ENCODE measurements at regions not wholly inside any gene's neighbourhood (a gene's known extent, or its start where the extent isn't known, plus 50 kb on each side); places are given as distances from the start of the nearest gene placed in this dataset.

GRCh38 chr2:121159291-121160071 is 125.5 kb downstream of the TFCP2L1 start:
- CTCF ChIA-PET, result interaction anchor here (1.3 kb wide), 2 partner anchors 8 to 50 kb away, joined by 3 to 5 read pairs; no protein-coding TSS in a partner anchor
- TF ChIP-seq BHLHE40 (IDR thresholded peaks at IDR 0.05; ENCODE audit: borderline replicate concordance), result no peak
- TF ChIP-seq HDGF (IDR thresholded peaks at IDR 0.05; ENCODE audit: borderline replicate concordance), result no peak
- TF ChIP-seq, protein P1, sequence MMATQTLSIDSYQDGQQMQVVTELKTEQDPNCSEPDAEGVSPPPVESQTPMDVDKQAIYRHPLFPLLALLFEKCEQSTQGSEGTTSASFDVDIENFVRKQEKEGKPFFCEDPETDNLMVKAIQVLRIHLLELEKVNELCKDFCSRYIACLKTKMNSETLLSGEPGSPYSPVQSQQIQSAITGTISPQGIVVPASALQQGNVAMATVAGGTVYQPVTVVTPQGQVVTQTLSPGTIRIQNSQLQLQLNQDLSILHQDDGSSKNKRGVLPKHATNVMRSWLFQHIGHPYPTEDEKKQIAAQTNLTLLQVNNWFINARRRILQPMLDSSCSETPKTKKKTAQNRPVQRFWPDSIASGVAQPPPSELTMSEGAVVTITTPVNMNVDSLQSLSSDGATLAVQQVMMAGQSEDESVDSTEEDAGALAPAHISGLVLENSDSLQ (IDR thresholded peaks at IDR 0.05), result no peak
- TF ChIP-seq ARNT (IDR thresholded peaks at IDR 0.05), result no peak
- no peak for TF ChIP-seq SUZ12 (IDR thresholded peaks at IDR 0.05)
- TF ChIP-seq FOXK2 (IDR thresholded peaks at IDR 0.05), result no peak
- TF ChIP-seq ZNF384 (IDR thresholded peaks at IDR 0.05), result no peak
- no peak for TF ChIP-seq CTBP1 (IDR thresholded peaks at IDR 0.05; ENCODE audit: borderline replicate concordance)
- no peak for TF ChIP-seq SP1 (IDR thresholded peaks at IDR 0.05)
- TF ChIP-seq L3MBTL2 (conservative IDR thresholded peaks at IDR 0.05), result no peak
- TF ChIP-seq TARDBP (IDR thresholded peaks at IDR 0.05), result no peak
- no peak for TF ChIP-seq ELF4 (IDR thresholded peaks at IDR 0.05)
- TF ChIP-seq FOXA1 (IDR thresholded peaks at IDR 0.05), result no peak
- DNase-seq (ENCODE audit: extremely low spot score), result no peak
- POLR2A ChIA-PET, result no interaction called here

DNA sequence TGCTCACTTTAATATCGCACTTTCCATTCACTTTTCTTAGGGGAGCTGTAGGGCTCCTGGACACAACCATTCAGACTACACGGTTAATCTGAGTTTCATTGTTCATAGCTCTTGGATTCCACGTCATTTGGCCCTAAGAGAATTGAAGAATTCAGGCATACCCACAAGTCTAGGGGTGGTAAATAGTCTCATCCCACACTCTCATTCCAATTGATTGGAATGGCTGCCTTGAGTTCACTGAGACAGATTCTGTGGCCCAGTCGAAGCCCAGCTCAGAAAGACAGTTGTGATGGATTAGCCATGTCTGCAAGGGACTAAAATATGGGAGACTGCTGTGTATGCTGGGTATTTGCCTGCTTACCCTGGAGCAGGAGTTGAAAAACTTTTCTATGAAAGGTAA is 124.6 kb downstream of the TFCP2L1 start:
- ChIA-PET CTCF (interaction anchor here (1.3 kb wide), 2 partner anchors 9 to 49 kb away, joined by 3 to 5 read pairs; no protein-coding TSS in a partner anchor), POLR2A (no interaction called here)
- no peak for TF ChIP-seq FOXK2 (IDR thresholded peaks at IDR 0.05)
- TF ChIP-seq SP1 (IDR thresholded peaks at IDR 0.05), result no peak
- no peak for TF ChIP-seq BHLHE40 (IDR thresholded peaks at IDR 0.05; ENCODE audit: borderline replicate concordance)
- TF ChIP-seq ELF4 (IDR thresholded peaks at IDR 0.05), result no peak
- no peak for TF ChIP-seq SUZ12 (IDR thresholded peaks at IDR 0.05)
- no peak for TF ChIP-seq ARNT (IDR thresholded peaks at IDR 0.05)
- no peak for TF ChIP-seq CTBP1 (IDR thresholded peaks at IDR 0.05; ENCODE audit: borderline replicate concordance)
- TF ChIP-seq, protein P1 (IDR thresholded peaks at IDR 0.05), result no peak
- no peak for TF ChIP-seq ZNF384 (IDR thresholded peaks at IDR 0.05)
- TF ChIP-seq FOXM1 (IDR thresholded peaks at IDR 0.05; ENCODE audit: borderline replicate concordance), result no peak
- TF ChIP-seq LEF1 (IDR thresholded peaks at IDR 0.05; ENCODE audit: borderline replicate concordance), result no peak
- no peak for TF ChIP-seq HDGF (IDR thresholded peaks at IDR 0.05; ENCODE audit: borderline replicate concordance)
- no peak for TF ChIP-seq L3MBTL2 (conservative IDR thresholded peaks at IDR 0.05)
- TF ChIP-seq NFRKB (IDR thresholded peaks at IDR 0.05), result no peak
- no peak for TF ChIP-seq TARDBP (IDR thresholded peaks at IDR 0.05)
- DNase-seq (ENCODE audit: extremely low spot score), result no peak

DNA sequence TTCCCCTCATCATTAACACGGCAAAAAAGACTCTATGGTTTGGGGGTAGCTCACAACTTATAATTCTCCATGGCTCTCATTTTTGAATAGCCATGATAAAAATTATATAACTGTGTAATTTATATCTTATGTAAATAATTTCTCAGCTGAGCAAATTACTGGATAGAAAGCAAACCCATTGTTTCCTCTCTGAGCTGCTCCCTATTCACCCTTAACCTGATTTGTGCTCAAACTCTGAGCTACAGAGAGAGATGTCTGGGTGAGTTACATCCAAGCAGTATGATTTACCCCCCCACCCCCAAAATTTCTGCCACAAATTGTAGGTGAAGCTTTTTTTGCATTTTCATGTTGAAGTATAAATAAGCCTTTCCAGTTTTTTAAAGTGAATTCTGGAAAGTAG is 123.7 kb downstream of the TFCP2L1 start:
- CTCF ChIA-PET, result no interaction called here
- TF ChIP-seq CTBP1 (IDR thresholded peaks at IDR 0.05; ENCODE audit: borderline replicate concordance) (no peak), ELF4 (IDR thresholded peaks at IDR 0.05) (no peak), FOXM1 (IDR thresholded peaks at IDR 0.05; ENCODE audit: borderline replicate concordance) (no peak), SP1 (IDR thresholded peaks at IDR 0.05) (no peak), ZNF384 (IDR thresholded peaks at IDR 0.05) (no peak), ARNT (IDR thresholded peaks at IDR 0.05) (no peak), BHLHE40 (IDR thresholded peaks at IDR 0.05; ENCODE audit: borderline replicate concordance) (no peak), LEF1 (IDR thresholded peaks at IDR 0.05; ENCODE audit: borderline replicate concordance) (no peak), HDGF (IDR thresholded peaks at IDR 0.05; ENCODE audit: borderline replicate concordance) (no peak), FOXA1 (IDR thresholded peaks at IDR 0.05) (no peak), NFRKB (IDR thresholded peaks at IDR 0.05) (no peak), FOXK2 (IDR thresholded peaks at IDR 0.05) (no peak), L3MBTL2 (conservative IDR thresholded peaks at IDR 0.05) (no peak), SUZ12 (IDR thresholded peaks at IDR 0.05) (no peak), TARDBP (IDR thresholded peaks at IDR 0.05) (no peak)
- TF ChIP-seq, protein P1 (IDR thresholded peaks at IDR 0.05), result no peak
- POLR2A ChIA-PET, result no interaction called here
- no peak for DNase-seq (ENCODE audit: extremely low spot score)

DNA sequence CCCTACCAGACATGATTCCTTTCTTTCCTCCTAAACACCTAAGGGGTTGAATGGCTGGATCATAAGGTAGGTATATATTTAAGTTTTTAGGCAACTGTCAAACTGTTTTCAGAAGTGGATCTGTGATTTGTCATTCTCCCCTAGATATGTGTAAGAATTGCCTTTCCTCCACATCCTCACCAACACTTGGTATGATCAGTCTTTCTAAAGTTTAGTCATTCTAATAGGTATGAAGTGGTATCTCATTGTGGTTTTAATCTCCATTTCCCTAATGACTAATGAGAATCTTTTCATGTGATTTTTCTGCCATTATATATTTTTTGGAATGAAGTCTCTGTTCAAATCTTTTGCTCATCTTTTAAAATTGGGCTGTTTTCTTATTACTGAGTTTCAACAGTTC is 122.1 kb downstream of the TFCP2L1 start:
- no peak for DNase-seq (ENCODE audit: extremely low spot score)
- ChIA-PET CTCF (no interaction called here), POLR2A (no interaction called here)
- TF ChIP-seq ARNT (IDR thresholded peaks at IDR 0.05), result no peak
- TF ChIP-seq L3MBTL2 (conservative IDR thresholded peaks at IDR 0.05), result no peak
- TF ChIP-seq ZNF384 (IDR thresholded peaks at IDR 0.05), result no peak
- TF ChIP-seq FOXK2 (IDR thresholded peaks at IDR 0.05), result no peak
- no peak for TF ChIP-seq SUZ12 (IDR thresholded peaks at IDR 0.05)
- TF ChIP-seq NFRKB (IDR thresholded peaks at IDR 0.05), result no peak
- no peak for TF ChIP-seq FOXA1 (IDR thresholded peaks at IDR 0.05)
- no peak for TF ChIP-seq HDGF (IDR thresholded peaks at IDR 0.05; ENCODE audit: borderline replicate concordance)
- no peak for TF ChIP-seq BHLHE40 (IDR thresholded peaks at IDR 0.05; ENCODE audit: borderline replicate concordance)
- TF ChIP-seq, protein P1 (IDR thresholded peaks at IDR 0.05), result no peak
- no peak for TF ChIP-seq CTBP1 (IDR thresholded peaks at IDR 0.05; ENCODE audit: borderline replicate concordance)

- ChIA-PET CTCF (no interaction called here), POLR2A (no interaction called here)
- no peak for TF ChIP-seq LEF1 (IDR thresholded peaks at IDR 0.05; ENCODE audit: borderline replicate concordance)
- no peak for TF ChIP-seq SUZ12 (IDR thresholded peaks at IDR 0.05)
- TF ChIP-seq BHLHE40 (IDR thresholded peaks at IDR 0.05; ENCODE audit: borderline replicate concordance), result no peak
- TF ChIP-seq, protein P1 (IDR thresholded peaks at IDR 0.05), result no peak
- no peak for TF ChIP-seq ZNF384 (IDR thresholded peaks at IDR 0.05)
- no peak for DNase-seq (ENCODE audit: extremely low spot score)
Measured at GRCh38 chr2:121164042-121164441, 121.0 kb downstream of the TFCP2L1 start.
